ENCODE measurements at regions not wholly inside any gene's neighbourhood (a gene's known extent, or its start where the extent isn't known, plus 50 kb on each side); places are given as distances from the start of the nearest gene placed in this dataset.
"Not testable (repeated sequence)": the region's sequence is repeated elsewhere in the genome, so short reads cannot be mapped to it uniquely, and the experiment has no call there.

DNA sequence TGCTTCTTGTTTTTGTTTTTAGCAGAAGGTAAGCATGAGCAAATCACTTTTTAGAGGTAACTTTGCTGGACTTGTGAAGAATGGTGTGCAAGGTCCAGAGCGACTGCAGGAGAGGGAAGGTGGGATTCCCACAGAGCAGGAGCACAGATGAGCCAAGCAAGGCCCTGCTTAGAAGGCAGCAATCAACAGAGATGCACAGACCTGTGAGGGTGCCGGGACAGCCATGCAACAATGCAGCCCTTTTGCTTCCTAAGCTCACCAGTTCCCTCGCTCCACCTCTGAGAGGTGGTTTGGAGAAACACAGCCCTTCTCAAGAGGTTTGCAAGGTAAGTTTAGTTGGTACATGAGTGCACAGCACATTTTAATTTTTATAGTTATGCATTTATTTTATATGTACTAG is 85.1 kb upstream of the FBXO28 start:
- TF ChIP-seq EZH2phosphoT487 (IDR thresholded peaks at IDR 0.05; ENCODE audit: insufficient read depth, low read depth); EZH2 (IDR thresholded peaks at IDR 0.05; ENCODE audit: insufficient read depth, poor library complexity, severe bottlenecking): not testable (repeated sequence)
